ENCODE measurements at regions not wholly inside any gene's neighbourhood (a gene's known extent, or its start where the extent isn't known, plus 50 kb on each side); places are given as distances from the start of the nearest gene placed in this dataset.

GRCh38 chr7:33692956-33693355, 212.4 kb upstream of the BMPER start:
- H3K9me1 ChIP-seq (ENCODE audit: control insufficient read depth, extremely low read depth, insufficient read depth, low read length) = no peaks in the 10 kb centered on the region
- no peaks in the 10 kb centered on the region for H3K36me3 ChIP-seq (ENCODE audit: control insufficient read depth in 2 of 2, extremely low read depth in 1 of 2, insufficient read depth in 2 of 2, low read length in 2 of 2)
- FAIRE-seq (no peak), DNase-seq (ENCODE audit: low read depth, low spot score) (no peak)
- TF ChIP-seq CTCF (optimal IDR thresholded peaks at IDR 0.05 in 1 of 3, IDR thresholded peaks at IDR 0.05 in 1 of 3, conservative IDR thresholded peaks at IDR 0.05 in 1 of 3; ENCODE audit: extremely low read depth in 1 of 3, insufficient read depth in 2 of 3, low read length in 3 of 3) = no peak
- no peak for TF ChIP-seq EZH2 (IDR thresholded peaks at IDR 0.05; ENCODE audit: low read length)
- H3K79me2 ChIP-seq (ENCODE audit: control insufficient read depth, insufficient read depth, low read length) = no peaks in the 10 kb centered on the region
- H4K20me1 ChIP-seq (ENCODE audit: control insufficient read depth, extremely low read depth, insufficient read depth, low read length) = no peaks in the 10 kb centered on the region
- no peak overlapping the region for H3K27ac ChIP-seq (ENCODE audit: control insufficient read depth, insufficient read depth, low read length)
- no peaks in the 10 kb centered on the region for H3K27me3 ChIP-seq (ENCODE audit: control insufficient read depth, extremely low read depth, insufficient read depth, low read length)
- dilution Hi-C loops (cut with MboI; ENCODE audit: extremely low pct_ligation_motif_present, low sequenced_read_pairs) = no loop called here
- H3K4me1 ChIP-seq (ENCODE audit: control insufficient read depth, extremely low read depth, insufficient read depth, low read length) = no peaks in the 10 kb centered on the region
- H3K9me3 ChIP-seq (ENCODE audit: control insufficient read depth, low read depth, low read length) = no peaks in the 10 kb centered on the region
- no peak overlapping the region for H2AFZ ChIP-seq (ENCODE audit: control insufficient read depth, low read length)
- H3K4me2 ChIP-seq (ENCODE audit: control insufficient read depth, extremely low read depth, insufficient read depth, low read depth, low read length) = no peak overlapping the region
- no peak overlapping the region for H3K4me3 ChIP-seq (ENCODE audit: control insufficient read depth in 2 of 3, extremely low read depth in 1 of 3, insufficient read depth in 2 of 3, low read depth in 1 of 3, low read length in 3 of 3)
- no peak overlapping the region for H3K9ac ChIP-seq (ENCODE audit: control insufficient read depth, extremely low read depth, insufficient read depth, low read length)

GRCh38 chr7:33694006-33694405, 211.3 kb upstream of the BMPER start:
- Histone ChIP-seq H3K4me1 (ENCODE audit: control insufficient read depth, extremely low read depth, insufficient read depth, low read length) (no peaks in the 10 kb centered on the region), H2AFZ (ENCODE audit: control insufficient read depth, low read length) (no peak overlapping the region), H3K27me3 (ENCODE audit: control insufficient read depth, extremely low read depth, insufficient read depth, low read length) (no peaks in the 10 kb centered on the region), H3K79me2 (ENCODE audit: control insufficient read depth, insufficient read depth, low read length) (no peaks in the 10 kb centered on the region), H3K4me3 (ENCODE audit: control insufficient read depth in 2 of 3, extremely low read depth in 1 of 3, insufficient read depth in 2 of 3, low read depth in 1 of 3, low read length in 3 of 3) (no peak overlapping the region), H3K9me1 (ENCODE audit: control insufficient read depth, extremely low read depth, insufficient read depth, low read length) (no peaks in the 10 kb centered on the region), H3K4me2 (ENCODE audit: control insufficient read depth, extremely low read depth, insufficient read depth, low read depth, low read length) (no peak overlapping the region), H3K27ac (ENCODE audit: control insufficient read depth, insufficient read depth, low read length) (no peak overlapping the region), H3K9me3 (ENCODE audit: control insufficient read depth, low read depth, low read length) (no peaks in the 10 kb centered on the region), H4K20me1 (ENCODE audit: control insufficient read depth, extremely low read depth, insufficient read depth, low read length) (no peaks in the 10 kb centered on the region), H3K36me3 (ENCODE audit: control insufficient read depth in 2 of 2, extremely low read depth in 1 of 2, insufficient read depth in 2 of 2, low read length in 2 of 2) (no peaks in the 10 kb centered on the region), H3K9ac (ENCODE audit: control insufficient read depth, extremely low read depth, insufficient read depth, low read length) (no peak overlapping the region)
- dilution Hi-C loops (cut with MboI; ENCODE audit: extremely low pct_ligation_motif_present, low sequenced_read_pairs) = no loop called here
- TF ChIP-seq CTCF (optimal IDR thresholded peaks at IDR 0.05 in 1 of 3, IDR thresholded peaks at IDR 0.05 in 1 of 3, conservative IDR thresholded peaks at IDR 0.05 in 1 of 3; ENCODE audit: extremely low read depth in 1 of 3, insufficient read depth in 2 of 3, low read length in 3 of 3) = no peak
- TF ChIP-seq EZH2 (IDR thresholded peaks at IDR 0.05; ENCODE audit: low read length) = no peak
- DNase-seq (ENCODE audit: low read depth, low spot score) (no peak), FAIRE-seq (no peak)

Data from keratinocyte (primary cell).